ENCODE measurements at regions not wholly inside any gene's neighbourhood (a gene's known extent, or its start where the extent isn't known, plus 50 kb on each side); places are given as distances from the start of the nearest gene placed in this dataset.
"Not testable (repeated sequence)": the region's sequence is repeated elsewhere in the genome, so short reads cannot be mapped to it uniquely, and the experiment has no call there.

- no peak for DNase-seq (ENCODE audit: low read depth in 2 of 2)
Observed at GRCh38 chr12:75650100-75650499, 138.7 kb upstream of the KRR1 start.

- DNase-seq (ENCODE audit: low read depth in 2 of 2) = no peak
Observed at GRCh38 chr12:75648856-75649255, 137.4 kb upstream of the KRR1 start.

- DNase-seq (ENCODE audit: low read depth in 2 of 2) = no peak
Observed at GRCh38 chr12:75646329-75647210, 135.2 kb upstream of the KRR1 start.

- DNase-seq (ENCODE audit: low read depth in 2 of 2) = no peak
Observed at GRCh38 chr12:75644472-75645072, 133.2 kb upstream of the KRR1 start.

- not testable (repeated sequence) for DNase-seq (ENCODE audit: low read depth in 2 of 2)
Observed at GRCh38 chr12:75643119-75643518, 131.7 kb upstream of the KRR1 start.

- DNase-seq (ENCODE audit: low read depth in 2 of 2) = no peak
Observed at GRCh38 chr12:75642226-75642625, 130.8 kb upstream of the KRR1 start.

GRCh38 chr12:75641031-75641780, 129.8 kb upstream of the KRR1 start:
- peak; percentile 20 to 34 for DNase-seq (ENCODE audit: low read depth in 2 of 2)

- no peak for DNase-seq (ENCODE audit: low read depth in 2 of 2)
Observed at GRCh38 chr12:75638792-75639191, 127.4 kb upstream of the KRR1 start.

- DNase-seq (ENCODE audit: low read depth in 2 of 2) = no peak
Observed at GRCh38 chr12:75636607-75637006, 125.2 kb upstream of the KRR1 start.

- DNase-seq (ENCODE audit: low read depth in 2 of 2) = peak in 1 of 2 donors; percentile 14
Observed at GRCh38 chr12:75635606-75636444, 124.4 kb upstream of the KRR1 start.

- DNase-seq (ENCODE audit: low read depth in 2 of 2) = no peak
Observed at GRCh38 chr12:75634244-75635222, 123.1 kb upstream of the KRR1 start.

GRCh38 chr12:75633789-75634188, 122.4 kb upstream of the KRR1 start:
- DNase-seq (ENCODE audit: low read depth in 2 of 2) = no peak

- DNase-seq (ENCODE audit: low read depth in 2 of 2) = no peak
Observed at GRCh38 chr12:75632442-75632841, 121.0 kb upstream of the KRR1 start.

- DNase-seq (ENCODE audit: low read depth in 2 of 2) = no peak
Observed at GRCh38 chr12:75631831-75632230, 120.4 kb upstream of the KRR1 start.

GRCh38 chr12:75630091-75630490, 118.7 kb upstream of the KRR1 start:
- no peak for DNase-seq (ENCODE audit: low read depth in 2 of 2)

GRCh38 chr12:75628916-75629315, 117.5 kb upstream of the KRR1 start:
- DNase-seq (ENCODE audit: low read depth in 2 of 2) = no peak

- DNase-seq (ENCODE audit: low read depth in 2 of 2) = no peak
Observed at GRCh38 chr12:75628511-75628910, 117.1 kb upstream of the KRR1 start.

GRCh38 chr12:75623631-75624154, 112.3 kb upstream of the KRR1 start:
- DNase-seq (ENCODE audit: low read depth in 2 of 2) = no peak

GRCh38 chr12:75622492-75622891, 111.1 kb upstream of the KRR1 start:
- no peak for DNase-seq (ENCODE audit: low read depth in 2 of 2)

GRCh38 chr12:75614396-75614795, 103.0 kb upstream of the KRR1 start:
- DNase-seq (ENCODE audit: low read depth in 2 of 2) = not testable (repeated sequence)

Data from stimulated activated CD8-positive, alpha-beta memory T cell treated with anti-CD3 and anti-CD28 coated beads, Interleukin-2, amount 100 ng/mL, for 48 hours (primary cell).